GM19468 (cell line): ENCODE measurements at regions not wholly inside any gene's neighbourhood (a gene's known extent, or its start where the extent isn't known, plus 50 kb on each side); places are given as distances from the start of the nearest gene placed in this dataset.

ENCODE experiments used
- ATAC-seq: cut with Tn5 transposase; IDR thresholded peaks from one replicate; pipeline ENCODE4 v1.9.1; 2021; ENCODE audit warnings: mild to moderate bottlenecking, moderate library complexity, moderate number of reproducible peaks; ENCODE audit not compliant: unreplicated experiment; ENCODE audit errors: extremely low read depth

DNA sequence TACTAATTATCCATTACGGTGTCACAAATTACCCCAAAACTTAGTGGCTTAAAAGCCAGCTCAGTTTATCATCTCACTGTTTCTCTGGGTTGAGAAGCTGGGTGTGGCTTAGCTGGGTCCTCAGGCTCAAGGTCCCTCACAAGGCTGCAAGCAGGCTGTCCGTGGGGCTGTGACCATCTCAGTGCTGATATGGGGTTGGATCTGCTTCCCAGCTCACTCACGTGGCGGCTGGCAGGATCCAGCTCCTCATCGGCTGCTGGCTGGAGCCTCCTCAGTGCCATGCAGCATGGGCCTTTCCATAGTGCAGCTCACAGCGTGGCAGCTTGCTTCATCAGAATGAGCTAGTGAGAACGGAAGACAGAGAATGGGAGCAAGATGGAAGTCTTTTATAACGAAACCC, 128.5 kb upstream of the CPEB4 start:
- ATAC-seq = no peak

DNA sequence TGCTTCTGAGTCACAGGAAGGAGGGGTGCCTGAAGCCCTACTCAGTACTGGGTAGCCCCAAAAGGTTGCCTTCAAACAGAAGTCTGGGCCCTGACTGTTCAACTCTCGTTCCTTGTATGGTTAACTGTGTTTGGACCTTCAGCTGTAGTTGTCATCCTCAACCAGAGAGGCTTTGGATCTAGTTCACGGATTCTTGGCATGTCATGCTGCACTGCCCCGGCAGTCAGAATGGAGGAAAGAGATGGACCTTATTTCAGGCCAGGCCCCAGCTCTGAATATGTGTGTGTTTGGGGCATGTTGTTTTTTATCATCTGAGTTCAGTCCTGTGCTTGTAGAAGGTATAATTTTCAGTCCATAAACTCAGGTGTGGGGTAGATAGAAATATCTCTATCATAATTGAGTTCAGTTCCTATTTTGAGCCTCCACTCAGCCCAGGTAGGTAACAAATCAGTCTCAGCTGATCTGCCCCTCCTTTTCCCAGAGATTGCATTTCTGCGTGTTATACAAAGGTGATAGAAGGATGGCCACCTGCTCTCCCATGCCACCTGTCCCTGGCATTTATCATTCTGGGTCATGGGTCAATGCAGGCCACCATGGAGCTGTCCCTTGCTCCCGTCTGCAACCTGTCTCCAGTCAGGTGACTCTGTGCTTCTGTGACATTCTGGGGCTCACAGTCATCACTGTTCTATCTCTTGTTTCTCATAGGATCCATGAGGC, 127.5 kb upstream of the CPEB4 start:
- no peak for ATAC-seq

DNA sequence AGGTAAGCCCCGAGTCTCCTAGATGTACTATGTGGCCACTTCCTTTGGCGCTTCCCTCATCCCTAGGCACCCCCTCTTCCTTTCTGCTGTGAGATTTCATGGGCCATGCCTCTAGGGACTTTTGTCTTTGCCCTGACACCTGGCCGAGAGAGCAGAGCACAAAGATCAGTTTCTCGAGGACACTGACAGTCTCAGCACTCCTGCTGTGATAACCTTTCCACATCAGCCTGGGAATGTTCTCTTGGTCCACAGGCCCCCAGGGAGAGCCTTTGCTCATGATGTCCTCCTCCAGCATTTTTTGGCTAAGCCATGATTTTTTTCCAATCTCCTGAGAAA, 127.0 kb upstream of the CPEB4 start:
- no peak for ATAC-seq

DNA sequence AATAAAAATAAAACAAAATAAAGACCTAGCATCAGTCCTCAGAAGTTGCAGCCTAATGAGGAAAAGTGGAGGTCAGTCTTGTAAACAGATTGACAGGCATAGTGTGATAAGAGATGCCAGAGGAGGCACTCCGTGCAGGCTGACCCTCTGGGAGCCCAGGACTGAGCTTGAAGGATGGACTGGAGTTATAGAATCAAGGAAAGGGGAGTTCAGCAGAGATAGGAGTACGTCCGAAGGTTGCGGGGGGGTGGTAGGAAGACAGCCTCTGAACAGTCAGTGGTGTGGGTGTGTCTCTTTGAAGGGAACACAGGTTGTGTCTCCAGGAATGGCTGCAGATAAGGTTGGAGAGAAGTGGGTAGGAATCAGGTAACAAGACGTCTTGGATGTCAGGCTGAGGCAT, 126.1 kb upstream of the CPEB4 start:
- ATAC-seq = no peak

DNA sequence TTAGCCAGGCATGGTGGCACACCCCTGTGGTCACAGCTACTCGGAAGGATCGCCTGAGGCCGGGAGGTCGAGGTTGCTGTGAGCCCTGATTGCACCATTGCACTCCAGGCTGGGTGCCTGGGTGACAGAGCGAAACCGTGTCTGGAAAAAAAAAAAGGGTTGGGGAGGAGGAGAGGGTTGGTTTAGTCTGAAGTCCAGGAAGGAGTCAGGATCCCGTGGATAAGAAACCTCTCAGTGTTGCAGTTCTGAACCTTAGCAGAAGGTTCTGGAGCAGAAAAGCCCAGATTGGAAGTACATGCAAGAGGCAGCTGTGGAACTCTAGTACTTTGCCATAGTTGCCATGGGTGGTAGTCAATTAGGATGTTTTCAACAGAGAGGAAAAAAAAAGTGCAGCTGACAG, 125.2 kb upstream of the CPEB4 start:
- no peak for ATAC-seq

DNA sequence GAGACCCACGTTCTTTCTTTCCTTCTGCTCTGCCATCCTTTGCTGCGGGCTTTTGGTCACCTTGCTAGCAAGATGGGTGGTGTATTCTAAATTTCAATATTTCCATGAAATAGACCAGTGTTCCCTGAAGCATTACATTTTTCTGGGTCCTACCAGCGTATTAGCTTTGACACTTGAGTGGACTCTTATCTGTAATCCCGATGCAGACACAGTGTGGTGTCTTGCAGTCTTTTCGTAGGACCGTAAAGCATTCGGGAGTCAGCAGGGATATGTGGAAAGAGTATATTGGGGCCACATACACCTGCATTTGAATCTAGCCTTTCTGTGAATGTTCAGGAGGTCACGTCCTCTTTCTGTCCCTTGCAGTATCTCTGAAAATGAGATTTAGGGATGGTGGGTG, 124.7 kb upstream of the CPEB4 start:
- ATAC-seq = no peak

DNA sequence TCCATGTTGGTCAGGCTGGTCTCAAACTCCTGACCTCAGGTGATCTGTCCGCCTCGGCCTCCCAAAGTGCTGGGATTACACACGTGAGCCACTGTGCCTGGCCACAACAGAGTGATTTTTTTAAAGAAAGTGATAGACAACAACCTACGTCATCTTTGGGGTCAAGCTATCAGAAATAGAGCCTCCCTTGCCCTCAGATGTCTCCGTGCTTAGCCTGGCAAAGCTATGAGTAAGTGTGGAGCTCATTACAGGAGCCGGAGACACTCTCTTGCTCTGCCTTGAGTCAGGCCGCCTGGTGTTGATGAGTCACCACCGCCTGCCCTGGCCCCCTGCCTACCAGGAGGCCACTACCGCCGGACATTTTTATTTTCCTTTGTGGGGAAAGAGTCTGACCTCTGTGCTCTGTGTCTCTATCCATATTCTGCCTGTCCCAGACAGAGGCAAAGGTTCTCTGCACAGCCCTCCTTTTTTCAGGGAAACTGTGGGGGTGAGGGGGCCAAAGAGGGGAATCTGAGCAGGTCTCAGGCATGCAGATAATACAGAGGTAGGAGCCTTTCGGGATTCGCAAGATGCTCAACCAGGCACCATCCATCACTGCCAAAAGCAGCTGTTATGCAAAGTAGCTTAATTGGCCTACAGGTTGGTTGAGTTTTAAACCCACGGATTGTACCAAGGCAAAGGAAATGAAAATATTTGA, 123.7 kb upstream of the CPEB4 start:
- no peak for ATAC-seq

DNA sequence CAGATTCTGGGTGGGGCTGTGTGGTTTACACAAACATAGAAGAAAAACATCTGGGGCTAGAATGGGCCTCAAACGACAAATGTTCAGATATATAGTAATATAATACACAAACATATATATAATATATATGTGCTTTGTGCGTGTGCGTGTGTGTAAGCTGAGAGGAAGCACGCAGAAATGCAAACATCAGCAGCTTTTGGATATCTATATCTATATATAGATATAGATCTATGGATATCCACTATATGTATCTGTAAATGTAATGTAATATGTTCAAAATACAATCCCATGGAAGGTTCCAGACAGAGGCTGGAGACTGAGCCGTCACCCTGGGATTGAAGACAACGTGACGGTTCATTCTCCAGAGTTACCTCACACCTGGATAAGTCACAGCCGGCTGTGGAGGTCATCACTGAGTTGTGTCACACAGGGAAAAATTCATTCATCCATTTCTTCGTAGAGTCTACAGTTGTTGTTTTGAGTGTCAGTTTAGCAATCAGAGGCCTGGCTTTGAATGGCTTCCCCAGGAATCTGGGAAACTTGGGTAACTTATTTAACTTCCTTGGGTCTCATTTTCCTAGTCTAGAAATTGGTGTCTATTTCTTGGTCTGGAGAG, 123.0 kb upstream of the CPEB4 start:
- no peak for ATAC-seq

DNA sequence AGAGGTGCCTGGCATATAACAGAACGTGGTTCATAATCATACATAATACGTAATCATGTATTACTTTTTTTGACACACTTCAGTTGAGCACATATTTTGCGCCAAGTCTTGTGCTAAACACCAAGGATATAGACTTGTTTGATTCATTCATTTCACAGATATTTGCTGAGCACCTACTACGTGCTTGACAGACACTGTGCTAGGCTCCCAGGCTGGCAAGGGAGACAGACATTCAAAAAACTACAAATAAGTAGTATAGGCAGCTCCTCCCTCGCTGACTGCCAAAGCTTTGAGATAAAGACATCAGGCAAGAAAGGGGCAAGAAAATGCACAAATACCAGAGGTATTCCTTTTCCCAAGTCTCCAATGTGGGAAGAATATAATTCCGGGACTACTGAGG, 122.5 kb upstream of the CPEB4 start:
- no peak for ATAC-seq

DNA sequence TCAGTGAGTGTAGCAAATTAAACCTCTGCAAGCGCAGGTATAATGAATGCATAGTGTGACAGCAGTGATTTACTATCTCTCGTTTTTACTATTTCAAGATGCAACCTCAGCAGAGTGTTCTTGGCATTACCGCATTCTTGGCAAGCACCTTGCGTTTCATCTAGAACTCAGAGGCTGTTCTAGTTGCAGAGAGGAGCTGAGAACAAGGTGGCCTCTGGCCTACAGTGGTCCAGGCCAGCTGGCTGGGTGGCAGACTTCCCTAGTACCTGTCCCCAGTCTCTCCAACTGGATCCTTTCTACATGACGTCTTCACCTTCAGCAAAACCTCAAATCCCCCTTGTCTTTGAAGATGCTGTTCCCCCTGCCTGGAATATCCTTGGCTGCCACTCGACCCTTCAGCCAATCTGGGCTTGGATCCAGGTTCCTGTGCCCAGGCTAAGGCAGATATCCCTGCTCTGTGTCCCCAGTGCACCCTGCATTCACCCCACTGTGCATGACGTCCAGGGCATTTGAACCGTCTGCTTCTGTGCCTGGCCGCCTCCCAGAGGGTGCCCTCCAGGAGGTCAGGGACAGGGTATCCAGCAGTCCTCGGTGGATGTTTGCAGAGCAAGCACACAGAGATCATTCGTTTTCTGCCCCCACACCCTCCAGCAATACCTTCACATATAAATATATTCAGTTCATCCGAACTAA, 120.4 kb upstream of the CPEB4 start:
- ATAC-seq = no peak

DNA sequence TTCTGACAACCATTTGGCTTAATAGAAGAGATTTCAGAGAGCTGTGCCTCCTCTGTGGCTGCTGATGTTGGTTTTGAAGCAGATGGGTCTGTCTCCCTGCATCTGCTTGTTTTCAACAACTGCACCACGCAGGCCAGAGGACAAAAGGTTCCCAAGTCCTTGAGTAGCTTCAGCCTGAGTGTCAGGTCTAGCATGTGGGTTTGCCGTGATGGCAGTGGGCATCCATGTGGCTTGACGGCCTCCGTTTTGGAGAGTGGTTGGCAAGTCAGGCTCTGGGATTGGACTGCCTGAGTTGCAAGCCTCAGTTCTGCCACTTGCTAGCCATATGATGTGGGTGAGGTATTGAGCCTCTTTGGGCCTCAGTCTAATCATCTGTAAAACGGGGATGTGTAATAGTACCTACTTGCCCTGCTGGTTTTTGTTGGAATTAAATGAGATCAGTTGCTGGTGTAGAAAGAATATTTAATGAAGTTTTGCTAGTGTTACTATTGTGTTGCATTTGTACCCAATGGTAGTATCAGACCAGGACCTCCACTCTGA, 119.8 kb upstream of the CPEB4 start:
- ATAC-seq = no peak

DNA sequence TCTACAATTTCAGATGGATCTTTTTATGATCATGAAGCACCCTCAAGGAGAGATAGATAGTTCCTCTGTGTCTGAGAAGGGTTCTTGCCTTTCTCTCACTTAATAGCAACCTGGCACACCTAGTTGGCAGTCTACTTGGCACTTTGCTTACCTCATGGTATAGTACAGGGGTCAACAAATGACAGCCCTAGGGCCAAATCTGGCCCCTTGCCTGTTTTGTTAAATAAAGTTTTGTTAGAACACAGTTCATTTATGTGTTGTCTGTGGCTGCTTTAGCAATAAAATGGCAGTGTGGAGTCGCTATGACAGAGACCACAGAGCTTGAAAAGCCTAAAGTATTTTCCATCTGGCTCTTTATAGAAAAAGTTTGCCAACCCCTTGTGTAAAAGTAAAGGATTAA, 119.3 kb upstream of the CPEB4 start:
- no peak for ATAC-seq

DNA sequence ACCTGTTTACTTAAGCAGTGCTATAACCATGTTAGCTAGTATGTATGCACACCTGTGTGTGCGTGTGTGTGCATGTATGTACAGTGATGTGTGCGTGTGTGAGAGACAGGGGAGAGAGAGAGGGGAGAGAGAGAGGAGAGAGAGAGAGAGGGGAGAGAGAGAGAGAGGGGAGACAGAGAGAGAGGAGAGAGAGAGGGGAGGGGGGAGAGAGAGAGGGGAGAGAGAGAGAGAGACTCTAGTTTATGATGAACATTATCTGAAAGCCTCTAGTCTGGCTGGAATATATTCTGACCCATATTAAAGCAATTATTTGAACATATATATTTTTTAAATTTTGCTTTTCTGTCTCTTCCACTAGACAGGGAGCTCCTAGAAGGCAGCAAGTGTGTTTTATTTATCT, 117.5 kb upstream of the CPEB4 start:
- ATAC-seq = no peak

DNA sequence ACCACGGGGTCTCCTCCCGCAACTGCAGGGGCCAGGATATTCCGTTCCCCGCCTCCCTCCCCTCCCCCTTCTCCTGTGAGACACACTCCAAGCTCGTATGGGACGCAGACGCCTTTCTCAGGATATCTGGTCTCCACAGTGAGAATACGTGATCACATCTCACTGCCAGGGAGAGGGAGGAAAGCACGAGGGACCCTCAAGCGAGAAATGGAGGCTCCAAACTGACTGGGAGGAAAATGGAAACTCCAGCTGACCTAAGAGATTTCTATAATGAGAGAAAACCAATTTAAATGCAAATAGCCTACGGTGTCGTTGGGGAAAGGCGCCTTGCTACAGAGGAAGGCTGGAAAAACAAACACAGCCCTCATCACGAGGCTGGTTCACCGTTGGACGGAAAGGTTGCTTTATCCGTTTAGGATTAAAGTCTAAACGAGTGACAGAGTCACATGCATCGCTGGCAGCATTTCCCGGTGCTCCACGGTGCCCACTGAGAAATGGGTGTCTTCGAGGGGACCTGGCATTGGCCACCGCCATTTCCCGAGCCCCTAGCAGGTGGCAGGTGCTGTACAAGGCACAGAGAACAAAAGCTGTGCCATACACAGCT, 116.9 kb upstream of the CPEB4 start:
- no peak for ATAC-seq

DNA sequence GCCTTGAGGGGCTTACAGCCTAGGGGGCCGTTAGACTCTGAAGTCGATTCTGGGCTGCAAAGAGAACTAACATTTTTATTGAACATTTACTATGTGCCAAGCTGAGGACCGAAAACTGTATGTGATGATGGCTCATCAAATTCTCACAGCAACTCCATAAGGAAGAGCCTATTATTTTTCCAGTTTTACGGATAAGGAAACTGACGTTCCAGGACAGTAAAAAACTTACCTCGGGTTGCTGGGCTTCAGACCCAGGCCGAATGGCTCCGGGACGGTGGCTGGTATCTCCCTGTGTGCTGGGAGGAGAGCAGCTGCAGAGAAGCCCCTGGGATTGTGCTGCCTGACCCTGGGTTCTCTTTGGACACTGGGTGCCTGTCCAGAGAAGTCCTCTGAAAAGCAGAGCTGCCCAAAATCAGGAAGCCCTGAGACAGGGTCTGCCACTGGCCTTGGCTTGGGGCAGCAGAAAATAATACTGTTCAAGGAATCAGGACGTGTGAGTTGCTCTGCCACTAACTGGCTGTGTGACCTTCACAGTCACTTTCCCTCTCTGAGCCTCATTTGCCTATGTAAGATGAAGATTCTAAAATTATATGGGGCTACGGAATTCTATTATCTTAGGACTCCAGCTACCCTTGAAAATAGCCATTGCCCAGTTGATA, 116.3 kb upstream of the CPEB4 start:
- ATAC-seq = no peak

DNA sequence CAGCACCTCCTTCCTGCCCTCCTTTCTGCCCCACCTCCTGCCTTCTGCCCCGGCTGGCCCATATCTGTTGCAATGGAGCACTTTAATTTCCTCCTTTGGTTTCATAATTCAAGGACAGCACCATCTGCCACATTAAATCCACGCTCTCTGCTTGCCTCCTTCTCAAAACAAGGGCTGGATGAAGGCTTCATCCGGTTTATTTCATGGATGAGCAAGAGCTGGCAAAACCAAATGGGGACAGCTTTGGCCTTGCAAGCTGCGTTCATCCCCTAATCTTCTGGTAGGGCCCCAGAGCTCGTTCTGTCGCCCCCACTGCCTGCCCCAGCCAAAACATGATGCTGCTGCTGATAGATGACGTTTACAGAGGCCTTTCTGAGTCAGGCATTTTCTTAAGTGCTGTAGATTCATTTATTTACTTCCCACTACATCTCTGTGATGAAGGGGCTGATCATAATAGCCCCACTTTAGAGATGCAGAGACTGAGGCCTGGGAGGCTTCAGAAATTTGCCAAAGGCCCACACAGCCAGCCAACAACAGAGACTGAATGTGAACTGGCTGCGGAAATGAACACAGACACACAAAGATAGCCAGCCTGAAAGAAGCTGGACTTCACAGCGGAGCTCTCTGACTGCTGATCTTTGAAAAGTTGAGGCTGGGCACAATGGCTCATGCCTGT, 115.6 kb upstream of the CPEB4 start:
- no peak for ATAC-seq

DNA sequence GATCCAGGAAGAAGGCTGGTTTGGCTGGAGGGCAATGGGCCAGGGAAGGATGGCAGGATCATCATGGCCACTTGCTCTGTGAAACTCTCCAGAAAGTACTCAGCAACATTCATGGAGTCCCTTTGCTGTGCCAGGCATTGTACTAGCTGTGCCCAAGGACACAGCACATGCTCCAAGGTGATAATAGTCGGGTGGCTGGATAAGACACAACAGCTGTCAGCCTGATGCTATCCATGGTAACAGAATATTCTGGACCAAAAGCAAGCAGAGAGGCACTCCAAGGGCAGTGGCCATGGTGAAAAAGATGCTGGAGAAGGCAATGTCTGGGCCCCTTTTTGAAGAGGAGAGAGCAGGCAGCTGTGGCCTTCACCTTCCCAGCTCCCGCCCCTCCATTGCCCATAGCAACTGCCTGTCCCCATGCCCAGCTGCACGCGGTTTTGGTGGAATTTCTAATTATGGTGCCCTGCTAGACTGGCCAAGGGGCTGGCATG, 113.8 kb upstream of the CPEB4 start:
- no peak for ATAC-seq

DNA sequence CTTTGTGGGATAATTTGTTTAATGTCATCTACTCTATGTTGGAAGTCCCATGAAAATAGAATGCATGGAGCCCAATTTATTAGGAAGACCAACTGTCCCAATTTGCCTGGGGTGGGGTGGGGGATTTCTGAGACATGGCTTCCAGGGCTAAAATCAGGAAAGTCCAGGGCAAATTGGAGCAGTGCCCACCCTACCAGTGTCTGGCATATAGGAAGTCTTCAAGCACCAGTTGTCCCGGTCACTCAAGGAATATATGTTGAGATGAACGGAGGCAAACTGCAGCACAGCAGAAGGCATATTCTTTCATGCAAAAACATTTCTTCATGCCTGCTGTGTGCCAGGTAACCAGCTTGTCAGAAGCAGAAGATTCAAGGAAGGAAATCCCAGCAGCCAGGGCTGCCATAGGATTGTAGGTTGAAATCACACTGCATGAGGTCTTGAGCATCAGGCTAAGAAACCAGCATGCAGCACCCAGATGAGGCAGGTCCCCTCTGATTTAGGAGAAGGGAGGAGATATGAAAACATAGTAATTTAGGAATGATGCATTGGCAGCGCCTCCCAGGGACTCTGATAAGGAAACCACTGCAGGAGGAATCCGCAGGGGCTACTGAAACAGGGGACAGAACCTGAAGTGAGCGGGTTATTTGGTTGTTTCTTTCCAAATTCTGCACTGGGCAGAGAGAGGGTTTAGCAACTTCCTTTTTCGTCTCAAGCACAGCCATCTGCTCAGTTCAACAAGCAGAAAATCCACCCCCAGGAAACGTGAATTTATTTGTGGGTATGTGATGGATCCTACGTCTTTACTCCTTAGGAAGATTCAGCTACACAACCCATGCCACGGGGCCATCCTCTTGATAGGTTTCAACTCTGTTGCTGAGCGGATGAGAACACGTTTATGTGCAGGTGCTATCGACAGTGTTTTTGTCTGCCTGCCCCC, 112.6 kb upstream of the CPEB4 start:
- ATAC-seq = no peak
